ENCODE measurements at regions not wholly inside any gene's neighbourhood (a gene's known extent, or its start where the extent isn't known, plus 50 kb on each side); places are given as distances from the start of the nearest gene placed in this dataset.

GRCh38 chr6:63371104-63371715 lies 51.4 kb upstream of the LGSN start:
- no peaks in the 10 kb centered on the region for H3K9me2 ChIP-seq (ENCODE audit: insufficient read depth)
- no peaks in the 10 kb centered on the region for H3K79me2 ChIP-seq (ENCODE audit: insufficient read depth, low read length)
- ChIA-PET RAD21 (ENCODE audit: low non-redundant PET in 1 of 2, low total read pairs in 2 of 2, uncharacterized antibody in 2 of 2, unreplicated experiment in 2 of 2) (no interaction called here), POLR2A (no interaction called here), CTCF (no interaction called here)
- H3K27me3 ChIP-seq (ENCODE audit: insufficient read depth, low read length) = no peaks in the 10 kb centered on the region
- no peak overlapping the region for H2AFZ ChIP-seq (ENCODE audit: low read depth, low read length, poor library complexity, severe bottlenecking)
- no peak overlapping the region for H3K9ac ChIP-seq (ENCODE audit: low read length)
- no peaks in the 10 kb centered on the region for H3K9me3 ChIP-seq (ENCODE audit: control insufficient read depth in 1 of 2, insufficient read depth in 1 of 2, low read depth in 1 of 2, low read length in 2 of 2)
- no peak overlapping the region for H3K4me2 ChIP-seq (ENCODE audit: low read length)
- intact Hi-C loops (cut with micrococcal nuclease) = no loop called here
- no peaks in the 10 kb centered on the region for H4K20me1 ChIP-seq (ENCODE audit: insufficient read depth)
- no peak for DNase-seq (ENCODE audit: low read depth, low spot score)
- no peak for TF ChIP-seq ZNF274 (IDR thresholded peaks at IDR 0.05; ENCODE audit: low read depth, low read length)
- TF ChIP-seq JUND (IDR thresholded peaks at IDR 0.05) = no peak
- no peak for TF ChIP-seq REST (IDR thresholded peaks at IDR 0.05; ENCODE audit: low read depth)
- TF ChIP-seq RAD21 (IDR thresholded peaks at IDR 0.05; ENCODE audit: low read depth) = no peak
- TF ChIP-seq CTCF (IDR thresholded peaks at IDR 0.05 in 2 of 3, conservative IDR thresholded peaks at IDR 0.05 in 1 of 3; ENCODE audit: borderline replicate concordance in 1 of 3, insufficient read depth in 1 of 3, low read depth in 2 of 3, low read length in 2 of 3) = no peak
- no peak for TF ChIP-seq FOSL1 (IDR thresholded peaks at IDR 0.05; ENCODE audit: low read depth)
- no peak for TF ChIP-seq EZH2phosphoT487 (IDR thresholded peaks at IDR 0.05; ENCODE audit: borderline replicate concordance)
- ATAC-seq = no peak
- no peaks in the 10 kb centered on the region for H3K4me1 ChIP-seq (ENCODE audit: control insufficient read depth in 1 of 2, insufficient read depth in 2 of 2, low read length in 2 of 2)
- no peak overlapping the region for H3K4me3 ChIP-seq (replicated peaks in 1 of 2; ENCODE audit: low read depth in 1 of 2, low read length in 2 of 2)
- H3K27ac ChIP-seq (ENCODE audit: low read depth, low read length) = no peak overlapping the region
- H3K36me3 ChIP-seq (ENCODE audit: control insufficient read depth in 1 of 2, insufficient read depth in 2 of 2, low read length in 2 of 2) = no peaks in the 10 kb centered on the region
- no TSS peak for BruUV-seq (replicated peaks)
